ENCODE measurements at regions not wholly inside any gene's neighbourhood (a gene's known extent, or its start where the extent isn't known, plus 50 kb on each side); places are given as distances from the start of the nearest gene placed in this dataset.

- Histone ChIP-seq H3K27ac (replicated peaks; ENCODE audit: low read length) (no peak overlapping the region), H3K79me1 (ENCODE audit: low read depth, low read length) (no peaks in the 10 kb centered on the region), H2BK5ac (ENCODE audit: low read length) (no peak overlapping the region), H3K4me2 (ENCODE audit: insufficient read depth, low read length, poor library complexity, severe bottlenecking) (no peak overlapping the region), H3K36me3 (replicated peaks in 1 of 2; ENCODE audit: control insufficient read depth in 2 of 2, insufficient read depth in 2 of 2, low read length in 2 of 2) (no peaks in the 10 kb centered on the region), H4K91ac (ENCODE audit: low read depth, low read length, poor library complexity) (no peak overlapping the region), H3K4ac (ENCODE audit: low read length) (no peak overlapping the region), H2AK5ac (ENCODE audit: low read depth, low read length) (no peak overlapping the region), H2BK120ac (ENCODE audit: low read depth, low read length) (no peak overlapping the region), H3K27me3 (ENCODE audit: control insufficient read depth in 3 of 3, insufficient read depth in 3 of 3, low read depth in 1 of 3, low read length in 3 of 3) (peaks cover 0 to 3% (median 0%) of the 10 kb centered on the region in 3 experiments), H3K23ac (ENCODE audit: low read depth, low read length, poor library complexity) (no peak overlapping the region), H2BK15ac (ENCODE audit: low read length) (no peak overlapping the region), H3K14ac (ENCODE audit: low read length) (no peak overlapping the region), H3K9me3 (replicated peaks in 1 of 2; ENCODE audit: control insufficient read depth in 2 of 2, insufficient read depth in 1 of 2, low read depth in 1 of 2, low read length in 2 of 2) (no peaks in the 10 kb centered on the region), H2BK12ac (ENCODE audit: low read length) (no peak overlapping the region), H3K4me1 (ENCODE audit: control insufficient read depth in 2 of 2, insufficient read depth in 1 of 2, low read depth in 1 of 2, low read length in 2 of 2) (peaks cover 0 to 2% of the 10 kb centered on the region in 2 donors), H3K18ac (ENCODE audit: low read length) (no peak overlapping the region), H4K8ac (ENCODE audit: low read depth, low read length) (no peak overlapping the region), H3K4me3 (ENCODE audit: low read length in 2 of 2) (no peak overlapping the region), H2AFZ (ENCODE audit: low read length) (no peak overlapping the region), H3K9ac (ENCODE audit: low read depth, low read length, poor library complexity) (no peak overlapping the region)
- no peak for DNase-seq (ENCODE audit: low spot score)
- WGBS, 2 donors (ENCODE audit: extremely low coverage in 2 of 2, insufficient read length in 2 of 2, insufficient replicate concordance in 1 of 2), result no CpG with 5 or more reads among the region's 2 CpGs
Measured at GRCh38 chr2:70374616-70375015, 72.7 kb upstream of the FAM136A start.

- Histone ChIP-seq H3K27me3 (ENCODE audit: control insufficient read depth in 3 of 3, insufficient read depth in 3 of 3, low read depth in 1 of 3, low read length in 3 of 3) (peaks cover 0 to 8% (median 0%) of the 10 kb centered on the region in 3 experiments), H3K14ac (ENCODE audit: low read length) (no peak overlapping the region), H2BK5ac (ENCODE audit: low read length) (no peak overlapping the region), H3K4ac (ENCODE audit: low read length) (no peak overlapping the region), H2BK12ac (ENCODE audit: low read length) (no peak overlapping the region), H2BK120ac (ENCODE audit: low read depth, low read length) (no peak overlapping the region), H2BK15ac (ENCODE audit: low read length) (no peak overlapping the region), H3K9me3 (replicated peaks in 1 of 2; ENCODE audit: control insufficient read depth in 2 of 2, insufficient read depth in 1 of 2, low read depth in 1 of 2, low read length in 2 of 2) (no peaks in the 10 kb centered on the region), H2AK5ac (ENCODE audit: low read depth, low read length) (no peak overlapping the region), H3K27ac (replicated peaks; ENCODE audit: low read length) (no peak overlapping the region), H3K4me1 (ENCODE audit: control insufficient read depth in 2 of 2, insufficient read depth in 1 of 2, low read depth in 1 of 2, low read length in 2 of 2) (no peaks in the 10 kb centered on the region), H4K91ac (ENCODE audit: low read depth, low read length, poor library complexity) (no peak overlapping the region), H2AFZ (ENCODE audit: low read length) (peak overlapping the region; percentile 45), H3K4me2 (ENCODE audit: insufficient read depth, low read length, poor library complexity, severe bottlenecking) (no peak overlapping the region), H3K36me3 (replicated peaks in 1 of 2; ENCODE audit: control insufficient read depth in 2 of 2, insufficient read depth in 2 of 2, low read length in 2 of 2) (no peaks in the 10 kb centered on the region), H3K79me1 (ENCODE audit: low read depth, low read length) (no peaks in the 10 kb centered on the region), H3K4me3 (ENCODE audit: low read length in 2 of 2) (no peak overlapping the region), H3K23ac (ENCODE audit: low read depth, low read length, poor library complexity) (no peak overlapping the region), H3K18ac (ENCODE audit: low read length) (no peak overlapping the region), H4K8ac (ENCODE audit: low read depth, low read length) (no peak overlapping the region), H3K9ac (ENCODE audit: low read depth, low read length, poor library complexity) (no peak overlapping the region)
- WGBS, 2 donors (ENCODE audit: extremely low coverage in 2 of 2, insufficient read length in 2 of 2, insufficient replicate concordance in 1 of 2), result no CpG with 5 or more reads among the region's 3 CpGs
- DNase-seq (ENCODE audit: low spot score), result no peak
Measured at GRCh38 chr2:70371753-70372152, 69.9 kb upstream of the FAM136A start.

- no CpG with 5 or more reads among the region's 5 CpGs for WGBS, 2 donors (ENCODE audit: extremely low coverage in 2 of 2, insufficient read length in 2 of 2, insufficient replicate concordance in 1 of 2)
- Histone ChIP-seq H2AK5ac (ENCODE audit: low read depth, low read length) (no peak overlapping the region), H3K27me3 (ENCODE audit: control insufficient read depth in 3 of 3, insufficient read depth in 3 of 3, low read depth in 1 of 3, low read length in 3 of 3) (peaks cover 0 to 8% (median 0%) of the 10 kb centered on the region in 3 experiments), H4K91ac (ENCODE audit: low read depth, low read length, poor library complexity) (no peak overlapping the region), H3K9ac (ENCODE audit: low read depth, low read length, poor library complexity) (no peak overlapping the region), H2BK5ac (ENCODE audit: low read length) (no peak overlapping the region), H3K4me2 (ENCODE audit: insufficient read depth, low read length, poor library complexity, severe bottlenecking) (no peak overlapping the region), H3K36me3 (replicated peaks in 1 of 2; ENCODE audit: control insufficient read depth in 2 of 2, insufficient read depth in 2 of 2, low read length in 2 of 2) (no peaks in the 10 kb centered on the region), H2BK12ac (ENCODE audit: low read length) (no peak overlapping the region), H3K4me3 (ENCODE audit: low read length in 2 of 2) (no peak overlapping the region), H3K23ac (ENCODE audit: low read depth, low read length, poor library complexity) (no peak overlapping the region), H3K79me1 (ENCODE audit: low read depth, low read length) (no peaks in the 10 kb centered on the region), H2AFZ (ENCODE audit: low read length) (no peak overlapping the region), H2BK120ac (ENCODE audit: low read depth, low read length) (no peak overlapping the region), H4K8ac (ENCODE audit: low read depth, low read length) (no peak overlapping the region), H3K14ac (ENCODE audit: low read length) (no peak overlapping the region), H3K9me3 (replicated peaks in 1 of 2; ENCODE audit: control insufficient read depth in 2 of 2, insufficient read depth in 1 of 2, low read depth in 1 of 2, low read length in 2 of 2) (no peaks in the 10 kb centered on the region), H2BK15ac (ENCODE audit: low read length) (no peak overlapping the region), H3K18ac (ENCODE audit: low read length) (no peak overlapping the region), H3K4me1 (ENCODE audit: control insufficient read depth in 2 of 2, insufficient read depth in 1 of 2, low read depth in 1 of 2, low read length in 2 of 2) (no peaks in the 10 kb centered on the region), H3K27ac (replicated peaks; ENCODE audit: low read length) (no peak overlapping the region), H3K4ac (ENCODE audit: low read length) (no peak overlapping the region)
- DNase-seq (ENCODE audit: low spot score), result no peak
Measured at GRCh38 chr2:70369082-70369481, 67.2 kb upstream of the FAM136A start.

- Histone ChIP-seq H3K27me3 (ENCODE audit: control insufficient read depth in 3 of 3, insufficient read depth in 3 of 3, low read depth in 1 of 3, low read length in 3 of 3) (peaks cover 0 to 8% (median 0%) of the 10 kb centered on the region in 3 experiments), H3K23ac (ENCODE audit: low read depth, low read length, poor library complexity) (no peak overlapping the region), H2BK12ac (ENCODE audit: low read length) (no peak overlapping the region), H2BK120ac (ENCODE audit: low read depth, low read length) (no peak overlapping the region), H2AFZ (ENCODE audit: low read length) (no peak overlapping the region), H2BK15ac (ENCODE audit: low read length) (no peak overlapping the region), H3K14ac (ENCODE audit: low read length) (no peak overlapping the region), H2AK5ac (ENCODE audit: low read depth, low read length) (no peak overlapping the region), H3K4me2 (ENCODE audit: insufficient read depth, low read length, poor library complexity, severe bottlenecking) (no peak overlapping the region), H3K18ac (ENCODE audit: low read length) (no peak overlapping the region), H3K4me3 (ENCODE audit: low read length in 2 of 2) (no peak overlapping the region), H3K79me1 (ENCODE audit: low read depth, low read length) (no peaks in the 10 kb centered on the region), H2BK5ac (ENCODE audit: low read length) (no peak overlapping the region), H3K9me3 (replicated peaks in 1 of 2; ENCODE audit: control insufficient read depth in 2 of 2, insufficient read depth in 1 of 2, low read depth in 1 of 2, low read length in 2 of 2) (no peaks in the 10 kb centered on the region), H3K4me1 (ENCODE audit: control insufficient read depth in 2 of 2, insufficient read depth in 1 of 2, low read depth in 1 of 2, low read length in 2 of 2) (no peaks in the 10 kb centered on the region), H4K91ac (ENCODE audit: low read depth, low read length, poor library complexity) (no peak overlapping the region), H3K9ac (ENCODE audit: low read depth, low read length, poor library complexity) (no peak overlapping the region), H3K36me3 (replicated peaks in 1 of 2; ENCODE audit: control insufficient read depth in 2 of 2, insufficient read depth in 2 of 2, low read length in 2 of 2) (no peaks in the 10 kb centered on the region), H4K8ac (ENCODE audit: low read depth, low read length) (no peak overlapping the region), H3K27ac (replicated peaks; ENCODE audit: low read length) (no peak overlapping the region), H3K4ac (ENCODE audit: low read length) (no peak overlapping the region)
- no CpG with 5 or more reads among the region's 4 CpGs for WGBS, 2 donors (ENCODE audit: extremely low coverage in 2 of 2, insufficient read length in 2 of 2, insufficient replicate concordance in 1 of 2)
- no peak for DNase-seq (ENCODE audit: low spot score)
Measured at GRCh38 chr2:70368545-70368944, 66.7 kb upstream of the FAM136A start.
